Transverse colon (tissue), 4 donors: ENCODE measurements at regions not wholly inside any gene's neighbourhood (a gene's known extent, or its start where the extent isn't known, plus 50 kb on each side); places are given as distances from the start of the nearest gene placed in this dataset.

Experiments used
- DNase-seq: peaks from one replicate; pipeline ENCODE4 v3.0.0-alpha.2; 2019
- H3K27ac ChIP-seq, 4 donors: fragments of 200-600 bp; sonication (generic); 2 replicates each; pipeline ENCODE4 v1.5.1; 2016 to 2018; ENCODE audit warnings: inconsistent platforms in 4 of 4
- H3K27me3 ChIP-seq: fragments of 200-600 bp; sonication (generic); 2 replicates; pipeline ENCODE4 v1.5.1; 2017; ENCODE audit warnings: inconsistent platforms
- H3K36me3 ChIP-seq, 4 donors: fragments of 200-600 bp; sonication (generic); 2 replicates each; pipeline ENCODE4 v1.5.1; 2017 to 2019; ENCODE audit warnings: inconsistent platforms in 4 of 4
- H3K4me1 ChIP-seq, 4 donors: fragments of 200-600 bp; sonication (generic); 2 replicates each; pipeline ENCODE4 v1.5.1; 2017 to 2020; ENCODE audit warnings: inconsistent platforms in 4 of 4
- H3K4me3 ChIP-seq, 4 donors: fragments of 200-600 bp; sonication (generic); 1 replicate in 1 of 4; 2 replicates in 3 of 4; pipeline versions ENCODE4 v1.5.1 to v1.6.1; 2017 to 2019; ENCODE audit warnings: inconsistent platforms in 4 of 4
- H3K9me3 ChIP-seq, 2 donors: fragments of 200-600 bp; sonication (generic); 2 replicates each; pipeline ENCODE4 v1.5.1; 2017 to 2019; ENCODE audit warnings: inconsistent platforms in 2 of 2
- EP300 ChIP-seq: sonication (generic); formaldehyde crosslinking; IDR thresholded peaks from one replicate; pipeline ENCODE4 v1.6.1; 2017; ENCODE audit warnings: antibody characterized with exemption, low read depth
- POLR2A ChIP-seq: fragments of 450-650 bp; IDR thresholded peaks from one replicate; pipeline ENCODE4 v1.6.1; 2016; ENCODE audit warnings: antibody characterized with exemption, mild to moderate bottlenecking, moderate library complexity
- POLR2AphosphoS5 ChIP-seq, 3 donors: sonication (generic); formaldehyde crosslinking; IDR thresholded peaks; one replicate each; pipeline ENCODE4 v1.6.1; 2016; ENCODE audit warnings: antibody characterized with exemption in 3 of 3
- WGBS, 2 donors: methylation state at CpG; one replicate each; pipeline ENCODE4 v1.1.5; 2018; ENCODE audit warnings: low coverage in 1 of 2; 5-methylcytosine and 5-hydroxymethylcytosine counted together
- in situ Hi-C, 4 donors: fragments of 200-750 bp; cut with MboI; loops; one replicate each; pipeline versions ENCODE4 v1.15.0 to v1.15.1; 2017; ENCODE audit warnings: low sequenced_read_pairs in 3 of 4, low pct_ligation_motif_present in 1 of 4, low pct_unique_long_range_greater_than_20kb in 1 of 4
- intact Hi-C: fragments of 100-400 bp; cut with DNase I; formaldehyde crosslinking; loops from one replicate; pipeline ENCODE4 v1.15.1; 2023; ENCODE audit warnings: low total_unique reads
- TF ChIP-seq, protein P1 (sequence below), 5 experiments: fragments of 200-600 bp in 3 of 5; fragments of 450-650 bp in 2 of 5; sonication (generic) in 3 of 5; IDR thresholded peaks; 1 replicate in 2 of 5; 2 replicates in 3 of 5; pipeline ENCODE4 v1.5.1; 2016 to 2017; ENCODE audit warnings: antibody characterized with exemption in 5 of 5, inconsistent platforms in 3 of 5, mild to moderate bottlenecking in 2 of 5, moderate library complexity in 1 of 5

GRCh38 chr3:157793745-157794144 is 290.5 kb upstream of the VEPH1 start:
- intact Hi-C loops (no loop called here), in situ Hi-C loops (no loop called here)
- no peak overlapping the region for H3K4me3 ChIP-seq
- no peaks in the 10 kb centered on the region for H3K4me1 ChIP-seq
- no peaks in the 10 kb centered on the region for H3K27me3 ChIP-seq
- no peak for TF ChIP-seq EP300
- TF ChIP-seq POLR2AphosphoS5 (IDR thresholded peaks at IDR 0.05) = no peak
- TF ChIP-seq POLR2A = no peak
- TF ChIP-seq, protein P1, sequence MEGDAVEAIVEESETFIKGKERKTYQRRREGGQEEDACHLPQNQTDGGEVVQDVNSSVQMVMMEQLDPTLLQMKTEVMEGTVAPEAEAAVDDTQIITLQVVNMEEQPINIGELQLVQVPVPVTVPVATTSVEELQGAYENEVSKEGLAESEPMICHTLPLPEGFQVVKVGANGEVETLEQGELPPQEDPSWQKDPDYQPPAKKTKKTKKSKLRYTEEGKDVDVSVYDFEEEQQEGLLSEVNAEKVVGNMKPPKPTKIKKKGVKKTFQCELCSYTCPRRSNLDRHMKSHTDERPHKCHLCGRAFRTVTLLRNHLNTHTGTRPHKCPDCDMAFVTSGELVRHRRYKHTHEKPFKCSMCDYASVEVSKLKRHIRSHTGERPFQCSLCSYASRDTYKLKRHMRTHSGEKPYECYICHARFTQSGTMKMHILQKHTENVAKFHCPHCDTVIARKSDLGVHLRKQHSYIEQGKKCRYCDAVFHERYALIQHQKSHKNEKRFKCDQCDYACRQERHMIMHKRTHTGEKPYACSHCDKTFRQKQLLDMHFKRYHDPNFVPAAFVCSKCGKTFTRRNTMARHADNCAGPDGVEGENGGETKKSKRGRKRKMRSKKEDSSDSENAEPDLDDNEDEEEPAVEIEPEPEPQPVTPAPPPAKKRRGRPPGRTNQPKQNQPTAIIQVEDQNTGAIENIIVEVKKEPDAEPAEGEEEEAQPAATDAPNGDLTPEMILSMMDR (IDR thresholded peaks at IDR 0.05) = no peak
- DNase-seq = no peak
- H3K9me3 ChIP-seq = no peaks in the 10 kb centered on the region
- WGBS, 2 donors = 69 to 79% methylated on average over 2 to 9 of the region's 9 CpGs
- H3K27ac ChIP-seq = no peak overlapping the region
- no peaks in the 10 kb centered on the region for H3K36me3 ChIP-seq

DNA sequence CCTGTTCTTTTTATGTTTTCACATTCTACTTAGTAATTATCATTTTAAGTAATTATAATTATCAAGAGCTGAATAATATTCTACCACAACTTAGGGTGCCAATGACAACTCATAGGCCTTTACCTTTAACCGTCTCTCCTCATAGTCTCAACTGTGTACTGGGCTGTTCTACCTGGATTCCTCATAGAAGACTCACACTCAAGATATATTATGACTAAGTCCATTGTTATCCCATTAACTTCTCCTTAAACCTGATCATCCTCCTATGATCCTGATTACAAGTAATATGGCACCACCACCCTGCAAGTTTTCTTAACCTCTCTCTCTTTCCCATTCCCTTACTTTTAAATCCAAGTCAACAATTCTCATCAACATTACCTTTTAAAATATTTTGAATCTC is 285.9 kb upstream of the VEPH1 start:
- Histone ChIP-seq H3K9me3 (no peaks in the 10 kb centered on the region), H3K4me1 (no peaks in the 10 kb centered on the region)
- WGBS, 2 donors = 81 to 100% methylated on average over 1 of the region's 1 CpG

DNA sequence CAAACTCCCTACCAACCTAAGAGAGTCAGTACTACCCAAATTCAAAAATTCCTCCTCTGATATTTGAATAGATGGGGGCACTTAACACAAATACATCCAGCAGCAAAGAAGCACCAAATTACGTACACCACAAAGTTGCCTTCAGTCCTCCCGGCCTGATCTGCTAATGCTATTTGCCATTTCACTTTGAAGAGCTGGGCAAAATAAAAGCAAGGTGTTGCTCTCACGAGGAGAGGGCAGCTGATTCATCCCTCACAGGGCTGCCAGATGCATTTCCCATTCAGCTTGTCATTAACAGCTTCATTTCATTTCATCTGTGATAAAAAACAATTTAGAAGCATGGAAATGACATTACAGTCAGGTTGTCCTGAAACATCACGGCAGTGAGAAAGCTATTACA is 283.4 kb upstream of the VEPH1 start:
- DNase-seq = no peak

More for the DNA sequence above, 285.9 kb upstream of the VEPH1 start:
- in situ Hi-C loops = no loop called here
- DNase-seq = no peak
- Histone ChIP-seq H3K27ac (no peak overlapping the region), H3K27me3 (no peaks in the 10 kb centered on the region), H3K4me3 (no peak overlapping the region), H3K36me3 (no peaks in the 10 kb centered on the region)
- TF ChIP-seq EP300 (no peak), POLR2A (no peak), POLR2AphosphoS5 (IDR thresholded peaks at IDR 0.05) (no peak)
- TF ChIP-seq, protein P1 (IDR thresholded peaks at IDR 0.05) = no peak
- intact Hi-C loops = no loop called here

GRCh38 chr3:157786211-157786610 is 283.0 kb upstream of the VEPH1 start:
- intact Hi-C loops = no loop called here
- Histone ChIP-seq H3K36me3 (no peaks in the 10 kb centered on the region), H3K4me3 (no peak overlapping the region), H3K27ac (no peak overlapping the region), H3K27me3 (no peaks in the 10 kb centered on the region), H3K9me3 (no peaks in the 10 kb centered on the region), H3K4me1 (no peaks in the 10 kb centered on the region)
- 67 to 73% methylated on average over 2 of the region's 2 CpGs for WGBS, 2 donors
- TF ChIP-seq, protein P1 (IDR thresholded peaks at IDR 0.05) = no peak
- TF ChIP-seq POLR2A (no peak), EP300 (no peak), POLR2AphosphoS5 (IDR thresholded peaks at IDR 0.05) (no peak)
- DNase-seq = no peak
- in situ Hi-C loops = no loop called here

More for the DNA sequence above, 283.4 kb upstream of the VEPH1 start:
- TF ChIP-seq, protein P1 (IDR thresholded peaks at IDR 0.05) = no peak
- Histone ChIP-seq H3K9me3 (no peaks in the 10 kb centered on the region), H3K27me3 (no peaks in the 10 kb centered on the region), H3K4me1 (no peaks in the 10 kb centered on the region), H3K4me3 (no peak overlapping the region), H3K36me3 (no peaks in the 10 kb centered on the region), H3K27ac (no peak overlapping the region)
- intact Hi-C loops = no loop called here
- in situ Hi-C loops = no loop called here
- 67 to 92% methylated on average over 2 to 4 of the region's 4 CpGs for WGBS, 2 donors
